MM.1S (cell line): ENCODE measurements at regions not wholly inside any gene's neighbourhood (a gene's known extent, or its start where the extent isn't known, plus 50 kb on each side); places are given as distances from the start of the nearest gene placed in this dataset.

Source experiments
- DNase-seq: peaks from one replicate; pipeline ENCODE4 v3.0.0-alpha.2; 2015
- H2AFZ ChIP-seq: fragments of 300-600 bp; sonication (generic); 2 replicates; pipeline ENCODE4 v1.6.0; 2016; ENCODE audit warnings: antibody characterized with exemption, low read length
- H3F3A ChIP-seq: fragments of 300-600 bp; sonication (generic); 2 replicates; pipeline ENCODE4 v1.6.1; 2016; ENCODE audit warnings: mild to moderate bottlenecking, antibody characterized with exemption, low read length, moderate library complexity, mixed read lengths; ENCODE audit not compliant: insufficient read depth
- H3K27ac ChIP-seq: fragments of 300-600 bp; sonication (generic); 2 replicates; pipeline ENCODE4 v1.5.1; 2016; ENCODE audit warnings: mild to moderate bottlenecking, low read length
- H3K27me3 ChIP-seq: fragments of 300-600 bp; sonication (generic); replicated peaks from 2 replicates; pipeline ENCODE4 v1.6.0; 2016; ENCODE audit warnings: low read length; ENCODE audit not compliant: insufficient read depth
- H3K36me3 ChIP-seq: fragments of 300-600 bp; sonication (generic); replicated peaks from 2 replicates; pipeline ENCODE4 v1.6.1; 2016; ENCODE audit warnings: mild to moderate bottlenecking, low read length, mixed read lengths; ENCODE audit not compliant: insufficient read depth
- H3K4me1 ChIP-seq: fragments of 300-600 bp; sonication (generic); 2 replicates; pipeline ENCODE4 v1.6.1; 2016; ENCODE audit warnings: low read length, mixed read lengths
- H3K4me2 ChIP-seq: fragments of 300-600 bp; sonication (generic); 2 replicates; pipeline ENCODE4 v1.6.0; 2016; ENCODE audit warnings: low read depth, low read length
- H3K4me3 ChIP-seq: fragments of 300-600 bp; sonication (generic); 2 replicates; pipeline ENCODE4 v1.5.1; 2016; ENCODE audit warnings: low read length, mixed read lengths
- H3K79me2 ChIP-seq: fragments of 300-600 bp; sonication (generic); 2 replicates; pipeline ENCODE4 v1.6.1; 2016; ENCODE audit warnings: mixed run types, low read length, mixed read lengths
- H3K9ac ChIP-seq: fragments of 300-600 bp; sonication (generic); 2 replicates; pipeline ENCODE4 v1.6.1; 2016; ENCODE audit warnings: low read length, mixed read lengths
- H3K9me2 ChIP-seq: fragments of 300-600 bp; sonication (generic); replicated peaks from 2 replicates; pipeline ENCODE4 v1.6.1; 2016; ENCODE audit warnings: mild to moderate bottlenecking, low read length, mixed read lengths; ENCODE audit not compliant: insufficient read depth
- H3K9me3 ChIP-seq: fragments of 300-600 bp; sonication (generic); replicated peaks from 2 replicates; pipeline ENCODE4 v1.6.1; 2016; ENCODE audit warnings: mild to moderate bottlenecking, low read length, mixed read lengths; ENCODE audit not compliant: insufficient read depth
- H4K20me1 ChIP-seq: fragments of 300-600 bp; sonication (generic); 2 replicates; pipeline ENCODE4 v1.6.1; 2016; ENCODE audit warnings: mild to moderate bottlenecking, low read length, moderate library complexity, mixed read lengths; ENCODE audit not compliant: insufficient read depth
- CTCF ChIP-seq: fragments of 300-600 bp; sonication (generic); IDR thresholded peaks from 2 replicates; pipeline ENCODE4 v1.5.1; 2016; ENCODE audit warnings: antibody characterized with exemption, low read length, mixed read lengths
- EZH2 ChIP-seq: fragments of 300-600 bp; sonication (generic); optimal IDR thresholded peaks from 2 replicates; pipeline ENCODE3; 2017; ENCODE audit warnings: low read depth, mild to moderate bottlenecking, antibody characterized with exemption, low read length, mixed read lengths
- EZH2phosphoT487 ChIP-seq: fragments of 300-600 bp; sonication (generic); IDR thresholded peaks from 2 replicates; pipeline ENCODE4 v1.6.1; 2018; ENCODE audit warnings: antibody characterized with exemption, low read length

GRCh38 chr1:56409112-56409691 lies 170.2 kb downstream of the PLPP3 start:
- Histone ChIP-seq H3F3A (no peaks in the 10 kb centered on the region), H4K20me1 (no peaks in the 10 kb centered on the region), H3K79me2 (no peaks in the 10 kb centered on the region), H3K27ac (no peak overlapping the region), H3K36me3 (no peaks in the 10 kb centered on the region), H2AFZ (no peak overlapping the region), H3K4me3 (no peak overlapping the region), H3K4me2 (no peak overlapping the region), H3K9me2 (no peaks in the 10 kb centered on the region), H3K9me3 (no peaks in the 10 kb centered on the region), H3K9ac (no peak overlapping the region), H3K27me3 (no peaks in the 10 kb centered on the region), H3K4me1 (no peaks in the 10 kb centered on the region)
- peak; percentile 26 for DNase-seq
- no peak for TF ChIP-seq EZH2
- TF ChIP-seq CTCF = peak; percentile 35

GRCh38 chr1:56406821-56407220 lies 172.5 kb downstream of the PLPP3 start:
- no peak overlapping the region for H3K9ac ChIP-seq
- no peaks in the 10 kb centered on the region for H3K79me2 ChIP-seq
- no peaks in the 10 kb centered on the region for H4K20me1 ChIP-seq
- no peak for DNase-seq
- no peaks in the 10 kb centered on the region for H3K4me1 ChIP-seq
- H3K27me3 ChIP-seq = no peaks in the 10 kb centered on the region
- no peaks in the 10 kb centered on the region for H3K9me3 ChIP-seq
- H3K36me3 ChIP-seq = no peaks in the 10 kb centered on the region
- no peak overlapping the region for H3K4me3 ChIP-seq
- H2AFZ ChIP-seq = no peak overlapping the region
- no peak for TF ChIP-seq EZH2phosphoT487
- no peak for TF ChIP-seq EZH2
- TF ChIP-seq CTCF = no peak
- H3K27ac ChIP-seq = no peak overlapping the region
- H3K9me2 ChIP-seq = no peaks in the 10 kb centered on the region
- H3K4me2 ChIP-seq = no peak overlapping the region
- no peaks in the 10 kb centered on the region for H3F3A ChIP-seq

DNA sequence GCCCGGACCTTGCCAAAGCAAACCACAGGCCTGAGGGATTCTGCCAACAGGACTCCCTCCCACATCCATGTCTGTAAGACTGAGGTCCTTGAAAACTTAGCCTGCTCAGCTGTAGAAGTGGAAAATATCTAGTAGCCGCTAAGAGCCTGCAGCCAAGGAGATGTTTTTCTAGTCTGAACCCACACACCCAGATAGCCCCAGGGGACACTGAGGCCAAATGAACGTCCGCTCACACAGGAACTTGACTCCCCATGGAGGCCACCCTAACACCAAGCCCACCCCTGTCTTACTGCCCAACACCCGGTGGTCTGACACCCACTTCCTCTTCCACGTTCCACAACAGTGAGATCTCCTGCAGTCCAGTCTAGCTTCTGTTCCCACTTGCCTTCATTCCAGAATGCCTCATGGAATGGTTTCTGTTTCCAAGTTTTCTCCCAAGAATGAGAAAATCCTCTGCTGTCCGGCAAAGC lies 174.8 kb downstream of the PLPP3 start:
- H3K4me3 ChIP-seq = no peak overlapping the region
- no peaks in the 10 kb centered on the region for H3K9me2 ChIP-seq
- H2AFZ ChIP-seq = no peak overlapping the region
- no peaks in the 10 kb centered on the region for H3K79me2 ChIP-seq
- no peak for DNase-seq
- H4K20me1 ChIP-seq = no peaks in the 10 kb centered on the region
- H3K9ac ChIP-seq = no peak overlapping the region
- H3K4me2 ChIP-seq = no peak overlapping the region
- no peaks in the 10 kb centered on the region for H3F3A ChIP-seq
- no peaks in the 10 kb centered on the region for H3K27me3 ChIP-seq
- TF ChIP-seq CTCF (no peak), EZH2phosphoT487 (no peak), EZH2 (no peak)
- H3K36me3 ChIP-seq = no peaks in the 10 kb centered on the region
- no peaks in the 10 kb centered on the region for H3K4me1 ChIP-seq
- no peak overlapping the region for H3K27ac ChIP-seq
- no peaks in the 10 kb centered on the region for H3K9me3 ChIP-seq
